Stimulated activated CD8-positive, alpha-beta memory T cell treated with anti-CD3 and anti-CD28 coated beads, Interleukin-7, amount 100 ng/mL, for 48 hours (primary cell): ENCODE measurements at regions not wholly inside any gene's neighbourhood (a gene's known extent, or its start where the extent isn't known, plus 50 kb on each side); places are given as distances from the start of the nearest gene placed in this dataset.

ENCODE experiments used
- DNase-seq, 2 donors: peaks; one replicate each; pipeline ENCODE4 v3.0.0-alpha.2; 2020; ENCODE audit warnings: low read depth in 1 of 2; ENCODE audit errors: extremely low read depth in 1 of 2

- no peak for DNase-seq
Observed at GRCh38 chr5:67311701-67312100, 115.1 kb upstream of the CD180 start.

- DNase-seq, result no peak
Observed at GRCh38 chr5:67311208-67311607, 114.6 kb upstream of the CD180 start.

GRCh38 chr5:67310740-67311139, 114.1 kb upstream of the CD180 start:
- no peak for DNase-seq

GRCh38 chr5:67310169-67310568, 113.6 kb upstream of the CD180 start:
- no peak for DNase-seq

- DNase-seq, result no peak
Observed at GRCh38 chr5:67308988-67309688, 112.5 kb upstream of the CD180 start.

- DNase-seq, result no peak
Observed at GRCh38 chr5:67306965-67307607, 110.5 kb upstream of the CD180 start.

- DNase-seq, result no peak
Observed at GRCh38 chr5:67305913-67306710, 109.5 kb upstream of the CD180 start.

GRCh38 chr5:67305401-67305800, 108.8 kb upstream of the CD180 start:
- no peak for DNase-seq

- no peak for DNase-seq
Observed at GRCh38 chr5:67303356-67303755, 106.8 kb upstream of the CD180 start.

- no peak for DNase-seq
Observed at GRCh38 chr5:67301285-67301903, 104.8 kb upstream of the CD180 start.

- no peak for DNase-seq
Observed at GRCh38 chr5:67300326-67300725, 103.7 kb upstream of the CD180 start.

- no peak for DNase-seq
Observed at GRCh38 chr5:67299231-67299735, 102.7 kb upstream of the CD180 start.

- DNase-seq, result no peak
Observed at GRCh38 chr5:67297802-67298532, 101.4 kb upstream of the CD180 start.

- DNase-seq, result no peak
Observed at GRCh38 chr5:67297376-67297775, 100.8 kb upstream of the CD180 start.

- no peak for DNase-seq
Observed at GRCh38 chr5:67294266-67294938, 97.8 kb upstream of the CD180 start.

GRCh38 chr5:67293226-67293625, 96.6 kb upstream of the CD180 start:
- no peak for DNase-seq

GRCh38 chr5:67292201-67292940, 95.8 kb upstream of the CD180 start:
- DNase-seq, result no peak

- DNase-seq, result no peak
Observed at GRCh38 chr5:67291671-67292070, 95.1 kb upstream of the CD180 start.

- DNase-seq, result no peak
Observed at GRCh38 chr5:67291066-67291465, 94.5 kb upstream of the CD180 start.
